ENCODE measurements at regions not wholly inside any gene's neighbourhood (a gene's known extent, or its start where the extent isn't known, plus 50 kb on each side); places are given as distances from the start of the nearest gene placed in this dataset.

GRCh38 chr4:3707423-3708102 lies 58.6 kb upstream of the ADRA2C start:
- Mint-ChIP-seq H3K27ac (no peak overlapping the region), H3K9me3 (no peaks in the 10 kb centered on the region), H3K36me3 (no peaks in the 10 kb centered on the region), H3K4me1 (peaks cover 5% of the 10 kb centered on the region), H3K4me3 (no peak overlapping the region)
- ATAC-seq (no peak), DNase-seq (ENCODE audit: low spot score in 2 of 2) (no peak)

GRCh38 chr4:3706565-3707422 lies 59.4 kb upstream of the ADRA2C start:
- Mint-ChIP-seq H3K4me1 (peaks cover 5% of the 10 kb centered on the region), H3K27ac (no peak overlapping the region), H3K9me3 (no peaks in the 10 kb centered on the region), H3K36me3 (no peaks in the 10 kb centered on the region), H3K4me3 (no peak overlapping the region)
- ATAC-seq (no peak), DNase-seq (ENCODE audit: low spot score in 2 of 2) (no peak)

- Mint-ChIP-seq H3K4me3 (no peak overlapping the region), H3K27ac (no peak overlapping the region), H3K36me3 (no peaks in the 10 kb centered on the region), H3K4me1 (peaks cover 5% of the 10 kb centered on the region), H3K9me3 (no peaks in the 10 kb centered on the region)
- no peak for ATAC-seq
- DNase-seq (ENCODE audit: low spot score in 2 of 2) = no peak
Measured at GRCh38 chr4:3706111-3706511, 60.1 kb upstream of the ADRA2C start.

DNA sequence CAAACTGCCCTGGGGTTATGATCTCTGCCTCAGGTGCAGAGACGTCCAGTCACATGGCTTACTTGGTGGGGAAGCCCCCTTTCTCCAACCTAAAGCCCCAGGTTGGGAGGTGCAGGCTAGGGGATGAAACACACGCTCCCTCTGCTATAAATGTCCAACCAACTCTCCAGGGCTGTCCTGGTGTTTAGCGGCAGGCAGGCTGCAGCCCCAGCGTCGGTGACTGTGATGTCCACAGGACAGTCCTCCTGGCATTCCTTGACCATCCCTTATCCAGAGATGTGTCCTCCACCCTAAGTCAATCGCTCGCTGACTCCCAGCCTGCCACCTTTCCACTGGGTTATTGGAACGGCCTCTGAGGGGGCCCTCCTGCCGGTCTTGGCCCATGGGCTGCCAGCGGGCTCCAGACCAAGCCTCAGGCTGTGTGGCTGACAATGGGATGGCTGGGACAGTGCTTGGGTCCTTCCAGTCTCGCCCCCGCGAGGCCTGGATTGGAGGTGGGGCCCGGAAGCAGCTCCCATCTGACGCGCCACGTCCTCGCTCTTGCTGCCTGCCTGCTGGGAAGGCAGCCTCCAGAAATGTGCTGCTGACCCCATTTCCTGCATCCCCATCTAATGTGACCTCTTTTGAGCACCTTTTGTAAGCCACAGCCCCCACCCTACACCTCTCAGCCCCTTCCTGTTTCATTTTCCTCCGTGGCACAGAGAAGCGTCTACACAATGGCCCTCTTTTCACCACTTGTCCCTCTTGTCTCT lies 60.8 kb upstream of the ADRA2C start:
- ATAC-seq = no peak
- H3K9me3 Mint-ChIP-seq = no peaks in the 10 kb centered on the region
- DNase-seq (ENCODE audit: low spot score in 2 of 2) = no peak
- H3K4me1 Mint-ChIP-seq = peaks cover 5% of the 10 kb centered on the region
- H3K36me3 Mint-ChIP-seq = no peaks in the 10 kb centered on the region
- H3K4me3 Mint-ChIP-seq = no peak overlapping the region
- no peak overlapping the region for H3K27ac Mint-ChIP-seq

GRCh38 chr4:3704669-3705068 lies 61.5 kb upstream of the ADRA2C start:
- Mint-ChIP-seq H3K4me3 (no peak overlapping the region), H3K36me3 (no peaks in the 10 kb centered on the region), H3K27ac (no peak overlapping the region), H3K9me3 (no peaks in the 10 kb centered on the region), H3K4me1 (peaks cover 5% of the 10 kb centered on the region)
- no peak for ATAC-seq
- DNase-seq (ENCODE audit: low spot score in 2 of 2) = no peak

- no peaks in the 10 kb centered on the region for H3K9me3 Mint-ChIP-seq
- peaks cover 5% of the 10 kb centered on the region for H3K4me1 Mint-ChIP-seq
- DNase-seq (ENCODE audit: low spot score in 2 of 2) (no peak), ATAC-seq (no peak)
- H3K4me3 Mint-ChIP-seq = no peak overlapping the region
- no peaks in the 10 kb centered on the region for H3K36me3 Mint-ChIP-seq
- no peak overlapping the region for H3K27ac Mint-ChIP-seq
Measured at GRCh38 chr4:3703677-3704521, 62.3 kb upstream of the ADRA2C start.

DNA sequence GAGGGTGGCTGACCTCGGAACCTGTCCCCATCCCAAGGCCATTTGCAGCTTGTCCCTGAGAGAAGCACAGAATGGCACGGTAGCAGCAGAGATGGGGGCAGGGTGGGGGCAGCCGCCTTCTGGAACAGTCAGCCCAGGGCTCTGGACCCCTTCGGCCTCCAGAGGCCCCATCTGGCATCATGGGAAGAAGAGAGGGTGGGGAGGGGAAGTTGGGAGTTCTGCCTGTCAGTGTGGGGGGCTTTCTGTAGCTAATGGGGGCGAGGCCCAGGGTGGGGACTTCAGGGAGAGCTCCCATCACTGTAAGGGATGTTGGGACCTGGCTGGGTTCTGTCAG lies 62.9 kb upstream of the ADRA2C start:
- Mint-ChIP-seq H3K27ac (no peak overlapping the region), H3K36me3 (no peaks in the 10 kb centered on the region)
- no peak for DNase-seq (ENCODE audit: low spot score in 2 of 2)

GRCh38 chr4:3702561-3703221 lies 63.5 kb upstream of the ADRA2C start:
- ATAC-seq (no peak), DNase-seq (ENCODE audit: low spot score in 2 of 2) (no peak)
- Mint-ChIP-seq H3K9me3 (no peaks in the 10 kb centered on the region), H3K36me3 (no peaks in the 10 kb centered on the region), H3K4me1 (peaks cover 3% of the 10 kb centered on the region), H3K27ac (no peak overlapping the region), H3K4me3 (no peak overlapping the region)

More for the DNA sequence above, 62.9 kb upstream of the ADRA2C start:
- no peaks in the 10 kb centered on the region for H3K9me3 Mint-ChIP-seq
- H3K4me3 Mint-ChIP-seq = no peak overlapping the region
- H3K4me1 Mint-ChIP-seq = peaks cover 5% of the 10 kb centered on the region
- no peak for ATAC-seq

DNA sequence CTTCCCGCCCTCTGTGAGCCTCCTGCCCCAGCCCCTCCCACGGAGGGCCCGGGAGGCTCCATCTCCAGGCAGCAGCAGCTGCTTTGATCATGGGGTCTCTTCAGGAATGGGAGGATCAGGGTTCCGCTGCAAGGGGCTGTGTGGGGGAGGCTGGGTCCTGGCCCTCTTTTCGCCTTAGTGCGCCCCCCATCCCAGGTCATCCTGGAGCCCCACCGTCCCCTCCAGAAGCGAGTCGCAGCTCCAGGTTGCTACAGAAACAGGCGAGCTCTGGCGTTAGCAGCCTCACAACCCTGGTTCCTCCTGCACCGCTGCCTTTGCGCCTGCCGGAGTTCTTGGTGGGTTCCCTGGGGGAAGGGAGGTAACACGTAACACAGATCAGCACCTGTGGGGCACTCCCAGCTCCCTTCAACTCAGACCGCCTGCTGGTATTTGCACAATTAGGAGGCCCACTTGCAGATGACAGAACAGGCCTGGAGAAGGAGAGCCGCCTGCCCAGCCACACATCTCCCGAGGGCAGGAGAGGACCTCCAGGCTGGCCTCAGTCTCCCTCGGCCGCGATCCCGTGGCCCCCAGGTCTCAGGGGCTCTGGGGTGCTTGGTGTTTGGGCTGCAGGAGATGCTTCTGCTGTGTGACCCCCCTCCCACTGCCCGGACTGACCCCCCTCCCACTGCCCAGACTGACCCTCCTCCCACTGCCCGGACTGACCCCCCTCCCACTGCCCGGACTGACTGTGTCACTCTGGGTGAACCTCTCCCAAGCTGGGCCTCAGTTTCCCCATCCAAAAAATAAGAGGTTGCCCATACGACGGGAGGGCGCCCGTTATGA lies 64.2 kb upstream of the ADRA2C start:
- ATAC-seq = no peak

DNA sequence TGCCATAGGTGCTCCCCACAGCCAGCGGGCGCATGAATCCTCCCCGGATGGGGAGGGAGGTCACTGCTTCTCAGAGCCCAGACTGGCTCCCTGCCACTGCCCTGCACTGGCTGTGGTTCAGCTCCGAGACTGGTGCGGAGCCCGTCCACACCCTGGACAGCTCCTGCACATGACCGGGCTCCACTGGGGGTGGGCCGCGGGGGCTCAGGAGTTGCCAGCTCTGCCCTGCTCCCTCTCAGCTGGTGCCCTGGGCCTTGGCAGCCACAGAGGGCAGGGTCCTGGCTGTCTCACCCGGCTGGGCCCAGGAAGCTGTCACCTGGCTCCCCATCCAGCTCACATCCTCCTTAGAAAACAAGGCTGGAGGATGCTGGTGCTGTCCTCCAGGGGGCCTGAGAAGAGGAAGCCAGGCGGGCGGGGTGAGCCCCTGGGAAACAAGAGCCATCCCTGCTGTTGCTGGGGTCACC lies 64.9 kb upstream of the ADRA2C start:
- Mint-ChIP-seq H3K4me1 (no peaks in the 10 kb centered on the region), H3K36me3 (no peaks in the 10 kb centered on the region), H3K27ac (no peak overlapping the region), H3K4me3 (no peak overlapping the region), H3K9me3 (peaks cover 5% of the 10 kb centered on the region)
- DNase-seq (ENCODE audit: low spot score in 2 of 2) (no peak), ATAC-seq (no peak)

More for the DNA sequence above, 64.2 kb upstream of the ADRA2C start:
- H3K4me1 Mint-ChIP-seq = no peaks in the 10 kb centered on the region
- no peak overlapping the region for H3K4me3 Mint-ChIP-seq
- H3K9me3 Mint-ChIP-seq = peaks cover 3% of the 10 kb centered on the region
- H3K36me3 Mint-ChIP-seq = no peaks in the 10 kb centered on the region
- H3K27ac Mint-ChIP-seq = no peak overlapping the region
- DNase-seq (ENCODE audit: low spot score in 2 of 2) = no peak

DNA sequence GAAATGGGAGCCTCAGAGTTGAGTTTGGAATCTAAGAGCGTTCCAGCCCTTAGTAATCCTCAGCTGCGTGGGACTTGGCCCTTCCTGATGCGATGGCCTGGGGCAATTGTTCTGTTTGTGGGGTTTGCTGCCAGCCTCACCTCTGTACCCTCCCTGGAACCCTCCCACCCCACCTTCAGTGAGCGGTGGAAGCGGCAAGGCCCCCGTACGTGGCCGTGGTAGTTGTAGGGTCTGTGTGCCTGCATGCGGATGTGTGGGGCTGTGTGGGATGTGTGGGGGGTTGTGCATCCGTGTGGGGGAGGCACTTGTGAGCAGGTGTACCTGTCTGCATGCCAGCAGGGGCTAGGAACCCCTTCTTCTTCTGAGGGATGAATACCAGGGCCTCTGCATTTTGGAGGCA lies 65.4 kb upstream of the ADRA2C start:
- H3K4me3 Mint-ChIP-seq = no peak overlapping the region
- no peak for ATAC-seq
- DNase-seq (ENCODE audit: low spot score in 2 of 2) = no peak
- no peak overlapping the region for H3K27ac Mint-ChIP-seq
- H3K9me3 Mint-ChIP-seq = peaks cover 5% of the 10 kb centered on the region
- no peaks in the 10 kb centered on the region for H3K4me1 Mint-ChIP-seq
- no peaks in the 10 kb centered on the region for H3K36me3 Mint-ChIP-seq

- no peak overlapping the region for H3K27ac Mint-ChIP-seq
- no peaks in the 10 kb centered on the region for H3K4me1 Mint-ChIP-seq
- H3K36me3 Mint-ChIP-seq = no peaks in the 10 kb centered on the region
- peaks cover 5% of the 10 kb centered on the region for H3K9me3 Mint-ChIP-seq
- H3K4me3 Mint-ChIP-seq = no peak overlapping the region
- DNase-seq (ENCODE audit: low spot score in 2 of 2) = no peak
- ATAC-seq = no peak
Measured at GRCh38 chr4:3700223-3700622, 66.0 kb upstream of the ADRA2C start.

- no peaks in the 10 kb centered on the region for H3K4me1 Mint-ChIP-seq
- H3K36me3 Mint-ChIP-seq = no peaks in the 10 kb centered on the region
- DNase-seq (ENCODE audit: low spot score in 2 of 2) (no peak), ATAC-seq (no peak)
- H3K9me3 Mint-ChIP-seq = peaks cover 5% of the 10 kb centered on the region
- no peak overlapping the region for H3K4me3 Mint-ChIP-seq
- H3K27ac Mint-ChIP-seq = no peak overlapping the region
Measured at GRCh38 chr4:3699678-3700077, 66.5 kb upstream of the ADRA2C start.

DNA sequence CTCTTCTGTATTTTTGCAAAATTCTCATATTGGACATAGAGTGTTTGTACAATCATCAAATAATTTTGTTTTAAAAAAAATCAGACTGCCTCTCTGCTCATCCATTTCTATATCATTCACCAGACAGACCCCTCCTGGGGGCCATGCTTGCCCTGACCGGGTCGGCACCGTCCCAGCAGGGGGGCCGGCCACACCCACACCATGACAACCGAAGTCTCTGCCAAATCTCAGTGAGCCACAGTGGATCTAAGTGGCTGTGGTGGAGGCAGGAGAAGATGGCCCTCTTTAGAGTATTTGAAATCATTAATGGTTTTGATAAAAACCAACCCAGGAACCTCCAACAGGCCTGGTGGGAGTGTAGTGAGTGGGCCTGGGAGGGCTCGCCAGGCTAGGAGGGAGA lies 66.9 kb upstream of the ADRA2C start:
- Mint-ChIP-seq H3K4me1 (no peaks in the 10 kb centered on the region), H3K9me3 (peaks cover 5% of the 10 kb centered on the region), H3K27ac (no peak overlapping the region), H3K4me3 (no peak overlapping the region), H3K36me3 (no peaks in the 10 kb centered on the region)
- DNase-seq (ENCODE audit: low spot score in 2 of 2) (no peak), ATAC-seq (no peak)

Measured in stimulated activated effector memory CD8-positive, alpha-beta T cell treated with anti-CD3 and anti-CD28 coated beads, Interleukin-12 subunit alpha, Interleukin-12 subunit beta, amount 100 ng/mL, for 72 hours (primary cell).